ENCODE measurements at regions not wholly inside any gene's neighbourhood (a gene's known extent, or its start where the extent isn't known, plus 50 kb on each side); places are given as distances from the start of the nearest gene placed in this dataset.

GRCh38 chr6:43969158-43969981, 157.9 kb downstream of the MRPL14 start:
- TF ChIP-seq CTCF (IDR thresholded peaks at IDR 0.05) (no peak), MAX (IDR thresholded peaks at IDR 0.05; ENCODE audit: low read depth) (no peak), RFX5 (IDR thresholded peaks at IDR 0.05; ENCODE audit: low read length) (no peak), SMC3 (IDR thresholded peaks at IDR 0.05; ENCODE audit: low read depth, low read length) (no peak), FOXJ3 (CRISPR knock-in tag; IDR thresholded peaks at IDR 0.05) (no peak), GATA2 (CRISPR knock-in tag; IDR thresholded peaks at IDR 0.05) (no peak), JUND (IDR thresholded peaks at IDR 0.05) (no peak), FOSL2 (IDR thresholded peaks at IDR 0.05; ENCODE audit: borderline replicate concordance, low read depth) (no peak), EP300 (IDR thresholded peaks at IDR 0.05; ENCODE audit: borderline replicate concordance in 1 of 2, low read depth in 1 of 2, low read length in 1 of 2) (no peak), USF2 (IDR thresholded peaks at IDR 0.05; ENCODE audit: borderline replicate concordance, low read depth, low read length) (no peak), CHD2 (IDR thresholded peaks at IDR 0.05; ENCODE audit: low read length, partially characterized antibody) (no peak)

All from SK-N-SH (cell line).